ENCODE measurements at regions not wholly inside any gene's neighbourhood (a gene's known extent, or its start where the extent isn't known, plus 50 kb on each side); places are given as distances from the start of the nearest gene placed in this dataset.

DNA sequence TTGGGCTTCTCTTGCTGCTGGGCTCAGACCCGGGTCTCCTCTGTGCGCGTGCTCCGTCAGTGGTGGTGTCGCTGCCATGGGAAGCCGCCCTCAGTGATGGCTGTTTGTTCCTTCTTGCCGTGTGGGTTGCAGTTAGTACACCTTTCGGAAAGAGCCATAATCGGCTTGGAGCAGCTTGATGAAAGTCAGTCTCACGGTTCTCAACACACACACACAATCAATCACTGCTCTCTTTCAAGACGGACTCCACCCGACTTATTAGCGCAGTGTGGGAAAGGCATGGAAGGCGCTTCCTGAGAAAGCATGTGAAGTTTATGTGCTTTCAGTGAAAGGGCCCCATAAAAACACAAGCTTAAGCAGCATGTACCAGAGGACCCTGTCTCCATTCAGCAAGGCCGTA, 64.1 kb downstream of the SOX11 start:
- no peak for TF ChIP-seq EZH2phosphoT487 (IDR thresholded peaks at IDR 0.05)
- no peak for TF ChIP-seq CTCF (IDR thresholded peaks at IDR 0.05)

Measured in neural progenitor cell (in vitro differentiated cells).